NCI-H2107 treated with DMSO at 0.1 percent for 48 hours (cell line): ENCODE measurements at regions not wholly inside any gene's neighbourhood (a gene's known extent, or its start where the extent isn't known, plus 50 kb on each side); places are given as distances from the start of the nearest gene placed in this dataset.
"Not testable (repeated sequence)": the region's sequence is repeated elsewhere in the genome, so short reads cannot be mapped to it uniquely, and the experiment has no call there.

Experiments used
- DNase-seq: peaks from one replicate; lab custom pipeline; 2025; ENCODE audit not compliant: unreplicated experiment; lab: John Stamatoyannopoulos, UW

DNA sequence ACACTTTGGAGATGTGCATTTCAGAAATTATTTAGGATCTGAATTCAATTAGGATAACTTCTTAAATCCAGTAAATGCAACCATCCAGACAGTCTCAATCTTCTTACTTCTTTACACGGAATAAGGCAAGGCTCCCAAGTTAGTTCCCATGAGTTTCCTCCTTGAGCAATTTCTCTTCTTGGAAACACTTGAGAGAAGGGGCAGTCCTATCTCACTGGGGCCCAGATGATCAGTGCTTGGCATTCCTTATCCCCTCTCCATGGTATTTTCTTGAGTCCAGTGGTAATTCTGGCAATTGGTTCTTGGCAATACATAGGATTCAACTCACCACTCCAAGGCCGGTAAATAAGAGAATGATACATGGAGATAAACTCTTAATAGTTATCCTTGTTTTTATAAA, 87.1 kb upstream of the PTHLH start:
- no peak for DNase-seq

GRCh38 chr12:28060871-28061270, 88.3 kb upstream of the PTHLH start:
- no peak for DNase-seq

GRCh38 chr12:28063355-28063880, 90.9 kb upstream of the PTHLH start:
- DNase-seq: no peak

- no peak for DNase-seq
These were observed 92.8 kb upstream of the PTHLH start for GRCh38 chr12:28065374-28065773.

- DNase-seq: no peak
These were observed 93.5 kb upstream of the PTHLH start for GRCh38 chr12:28065889-28066630.

- no peak for DNase-seq
These were observed 94.3 kb upstream of the PTHLH start for GRCh38 chr12:28066879-28067278.

- DNase-seq: no peak
These were observed 95.9 kb upstream of the PTHLH start for GRCh38 chr12:28068467-28068866.

- DNase-seq: no peak
These were observed 107.0 kb upstream of the PTHLH start for GRCh38 chr12:28079539-28079938.

DNA sequence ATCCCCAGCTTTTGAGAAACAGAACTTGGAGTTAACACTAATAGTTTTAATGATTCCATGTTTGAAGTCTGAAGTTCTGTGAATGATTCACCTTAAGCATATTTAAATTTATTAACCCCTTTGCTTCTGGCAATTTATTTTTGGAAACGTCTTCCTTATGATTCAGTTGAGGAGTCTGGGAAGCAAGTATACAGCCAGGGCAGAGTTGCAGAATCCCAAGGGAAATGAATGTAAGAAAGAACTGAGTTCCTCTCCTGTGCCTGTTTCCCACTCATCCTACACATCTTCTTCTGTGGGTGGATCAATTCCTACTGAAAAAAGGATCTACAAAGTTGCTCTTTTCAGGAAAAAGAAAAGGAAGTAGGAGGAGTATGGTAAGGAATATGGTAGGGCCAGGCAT, 108.2 kb upstream of the CCDC91 start:
- no peak for DNase-seq

GRCh38 chr12:28083840-28084678, 106.2 kb upstream of the CCDC91 start:
- DNase-seq: no peak

DNA sequence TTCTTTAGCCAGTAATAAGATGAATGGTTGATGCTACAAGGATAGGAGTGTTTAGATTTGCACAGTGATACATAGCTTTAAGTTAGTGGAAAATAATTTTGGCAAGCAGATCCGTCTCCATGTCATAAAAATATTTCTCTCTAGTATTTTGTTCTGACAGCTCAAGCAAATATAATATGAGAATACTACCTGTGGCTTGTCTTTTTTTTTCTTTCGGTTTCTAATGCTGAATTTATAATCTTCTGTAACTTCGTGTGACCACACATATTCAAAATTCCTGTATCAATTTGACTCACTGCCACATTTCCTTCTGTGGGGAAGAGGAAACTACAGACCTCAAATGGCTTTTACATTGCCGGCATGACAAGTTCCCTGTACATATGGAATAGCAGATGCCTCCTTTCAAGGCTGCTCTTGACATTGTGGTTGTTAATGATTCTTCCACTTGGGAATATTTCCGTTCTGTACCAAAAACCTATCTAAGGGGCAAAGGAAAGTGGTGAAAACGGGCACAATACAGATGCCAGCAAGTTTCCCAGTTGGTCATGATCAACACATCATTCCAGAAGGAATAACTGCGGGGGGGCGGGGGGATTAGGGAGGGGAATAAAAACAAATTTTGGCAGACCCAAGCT, 103.6 kb upstream of the CCDC91 start:
- DNase-seq: no peak

DNA sequence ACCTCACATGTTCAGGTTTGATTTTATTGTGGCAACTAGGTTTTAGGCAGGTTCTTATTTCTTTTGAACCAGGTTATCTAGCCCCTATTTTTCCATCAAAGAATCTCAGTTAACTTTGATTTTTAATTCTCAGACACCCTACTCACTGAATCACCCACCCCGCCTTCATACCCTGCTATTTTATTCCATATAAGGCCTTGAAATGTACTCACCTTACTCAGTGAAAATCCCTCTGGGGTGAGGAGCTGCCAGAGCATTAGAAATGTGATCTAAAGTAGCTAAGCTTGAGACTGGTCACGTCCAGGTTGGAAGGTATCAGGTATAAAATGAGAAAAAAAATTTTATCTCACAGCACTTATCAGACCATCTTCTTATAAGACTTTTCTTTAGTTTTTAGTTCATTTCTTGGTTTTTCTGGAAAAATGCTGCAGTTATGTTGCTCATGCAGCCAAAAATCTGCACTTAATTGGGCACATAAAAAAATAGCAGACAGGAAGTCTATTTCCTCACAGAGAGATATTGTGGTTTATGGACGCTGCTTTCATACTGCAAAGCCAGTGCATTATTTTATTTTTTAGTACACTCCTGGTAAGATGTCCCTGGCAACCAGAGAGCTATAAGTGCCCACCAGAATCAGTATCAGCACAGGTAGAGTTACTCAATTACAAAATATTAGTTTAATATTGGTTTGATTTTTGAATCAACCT, 101.5 kb upstream of the CCDC91 start:
- no peak for DNase-seq

- no peak for DNase-seq
These were observed 100.9 kb upstream of the CCDC91 start for GRCh38 chr12:28089338-28089737.

DNA sequence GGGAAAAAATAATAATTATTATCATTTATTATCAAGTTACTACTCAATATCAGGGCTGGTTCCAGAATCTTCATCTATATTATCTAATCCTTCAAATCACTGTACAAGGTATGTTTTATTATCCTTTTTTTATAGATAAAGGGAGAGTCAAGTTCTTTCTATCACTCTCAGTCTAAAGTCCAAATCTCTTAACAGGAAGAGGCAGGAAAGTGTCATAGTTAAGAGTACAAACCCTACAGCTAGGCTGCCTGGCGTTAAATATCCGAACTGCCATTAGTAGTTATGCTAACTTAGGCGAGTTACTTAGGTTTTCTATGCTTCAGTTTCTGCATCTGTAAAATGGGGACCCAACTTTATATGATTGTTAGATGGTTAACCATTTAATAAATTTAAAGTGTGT, 99.4 kb upstream of the CCDC91 start:
- DNase-seq: no peak

DNA sequence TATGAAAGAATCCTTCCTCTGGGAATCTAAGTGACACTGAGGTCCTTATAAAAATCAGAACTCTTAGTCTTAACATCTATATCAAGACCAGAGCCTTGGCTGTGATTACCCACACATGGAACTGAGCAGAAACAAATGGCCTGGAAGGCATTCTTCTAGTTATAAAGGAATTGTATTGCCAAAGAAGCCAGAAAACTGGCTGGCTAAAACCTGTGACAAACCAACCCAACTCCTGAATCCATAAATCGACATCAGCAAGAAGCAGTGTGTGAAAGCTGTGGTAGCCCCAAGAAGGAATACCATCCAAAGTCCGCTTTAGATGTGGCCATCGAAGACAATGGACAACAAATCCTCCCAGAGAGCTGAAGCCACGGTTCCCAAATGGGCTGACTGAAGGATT, 97.9 kb upstream of the CCDC91 start:
- no peak for DNase-seq

- DNase-seq: no peak
These were observed 93.6 kb upstream of the CCDC91 start for GRCh38 chr12:28096649-28097048.

- DNase-seq: no peak
These were observed 93.0 kb upstream of the CCDC91 start for GRCh38 chr12:28097221-28097620.

DNA sequence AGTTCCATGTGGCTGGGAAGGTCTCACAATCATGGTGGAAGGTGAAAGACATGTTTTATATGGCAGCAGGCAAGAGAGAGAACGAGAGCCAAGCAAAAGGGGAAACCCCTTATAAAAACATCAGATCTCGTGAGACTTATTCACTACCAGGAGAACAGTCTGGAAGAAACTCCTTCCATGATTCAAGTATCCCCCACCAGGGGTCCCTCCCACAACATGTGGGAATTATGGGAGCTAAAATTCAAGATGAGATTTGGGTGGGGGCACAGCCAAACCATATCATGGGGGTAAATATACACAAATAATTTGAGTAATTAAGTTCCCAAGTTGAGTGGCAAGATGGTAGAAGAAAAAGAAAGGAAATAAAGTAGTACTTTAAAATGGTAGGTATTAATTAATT, 91.0 kb upstream of the CCDC91 start:
- DNase-seq: not testable (repeated sequence)

DNA sequence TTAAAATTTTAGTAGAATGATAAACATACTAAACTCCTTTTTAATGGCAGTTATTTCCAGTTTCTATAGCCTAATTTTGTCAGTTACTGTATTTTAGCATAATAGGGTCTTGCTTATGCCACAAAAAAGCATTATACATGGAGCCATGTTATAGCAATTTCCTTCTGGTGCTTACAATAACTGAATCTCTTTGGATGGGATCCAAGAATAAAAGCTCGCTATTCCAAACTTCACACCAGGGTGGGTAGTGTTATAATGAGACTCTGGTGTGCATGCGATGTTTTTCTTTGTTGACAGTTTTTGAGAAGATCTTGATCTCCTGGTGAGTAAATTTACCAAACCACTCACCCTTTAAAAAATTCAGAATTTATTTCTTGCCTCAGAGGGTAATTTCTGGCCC, 90.4 kb upstream of the CCDC91 start:
- no peak for DNase-seq

GRCh38 chr12:28100717-28101116, 89.5 kb upstream of the CCDC91 start:
- no peak for DNase-seq

GRCh38 chr12:28104316-28104715, 85.9 kb upstream of the CCDC91 start:
- no peak for DNase-seq
